DOHH2 (cell line): ENCODE measurements at regions not wholly inside any gene's neighbourhood (a gene's known extent, or its start where the extent isn't known, plus 50 kb on each side); places are given as distances from the start of the nearest gene placed in this dataset.

Experiments used
- H3F3A ChIP-seq: fragments of 200-600 bp; sonication (generic), shearing (Covaris generic); 2 replicates; pipeline ENCODE4 v1.6.0; 2016; ENCODE audit warnings: antibody characterized with exemption, mild to moderate bottlenecking; ENCODE audit not compliant: control insufficient read depth, insufficient read depth
- H3K27ac ChIP-seq: fragments of 200-600 bp; sonication (generic); 2 replicates; pipeline ENCODE4 v1.5.1; 2014; ENCODE audit warnings: low read depth, mild to moderate bottlenecking, low read length, moderate library complexity
- H3K27me3 ChIP-seq: fragments of 200-600 bp; sonication (generic); 2 replicates; pipeline ENCODE4 v1.6.1; 2014; ENCODE audit warnings: mild to moderate bottlenecking, low read length, mixed read lengths; ENCODE audit not compliant: control insufficient read depth
- H3K36me3 ChIP-seq: fragments of 200-600 bp; sonication (generic); 2 replicates; pipeline ENCODE4 v1.6.1; 2014; ENCODE audit warnings: mild to moderate bottlenecking, low read length, moderate library complexity, mixed read lengths; ENCODE audit not compliant: control insufficient read depth
- H3K4me1 ChIP-seq: fragments of 200-600 bp; sonication (generic); 2 replicates; pipeline ENCODE4 v1.6.1; 2014; ENCODE audit warnings: mild to moderate bottlenecking, low read length, mixed read lengths; ENCODE audit not compliant: control insufficient read depth
- H3K4me2 ChIP-seq: fragments of 200-600 bp; sonication (generic); 2 replicates; pipeline ENCODE4 v1.6.0; 2014; ENCODE audit warnings: mild to moderate bottlenecking, low read length, moderate library complexity
- H3K4me3 ChIP-seq: fragments of 200-600 bp; sonication (generic); 2 replicates; pipeline ENCODE4 v1.5.1; 2014; ENCODE audit warnings: mild to moderate bottlenecking, low read length, mixed read lengths
- H3K79me2 ChIP-seq: fragments of 200-600 bp; sonication (generic); 2 replicates; pipeline ENCODE4 v1.6.1; 2014; ENCODE audit warnings: mild to moderate bottlenecking, low read length, mixed read lengths; ENCODE audit not compliant: control insufficient read depth
- H3K9me2 ChIP-seq: fragments of 200-600 bp; sonication (generic); replicated peaks from 2 replicates; pipeline ENCODE4 v1.6.1; 2014; ENCODE audit warnings: mild to moderate bottlenecking, low read length, mixed read lengths; ENCODE audit not compliant: control insufficient read depth
- H3K9me3 ChIP-seq: fragments of 200-600 bp; sonication (generic); 2 replicates; pipeline ENCODE4 v1.6.1; 2014; ENCODE audit warnings: antibody characterized with exemption, low read length, mixed read lengths; ENCODE audit not compliant: control insufficient read depth, insufficient read depth
- H4K20me1 ChIP-seq: fragments of 200-600 bp; sonication (generic); 2 replicates; pipeline ENCODE4 v1.6.0; 2014; ENCODE audit warnings: low read depth, mild to moderate bottlenecking, antibody characterized with exemption, low read length, moderate library complexity; ENCODE audit not compliant: control insufficient read depth, insufficient read depth
- CTCF ChIP-seq: fragments of 200-600 bp; sonication (generic); IDR thresholded peaks from one replicate; pipeline ENCODE4 v1.5.1; 2014; ENCODE audit warnings: antibody characterized with exemption, mild to moderate bottlenecking, low read depth, low read length; ENCODE audit not compliant: poor library complexity, severe bottlenecking
- EZH2phosphoT487 ChIP-seq: fragments of 200-600 bp; sonication (generic); IDR thresholded peaks from 2 replicates; pipeline ENCODE4 v1.6.1; 2017; ENCODE audit warnings: borderline replicate concordance, mild to moderate bottlenecking, antibody characterized with exemption, low read length, moderate library complexity, mixed read lengths

- Histone ChIP-seq H3K4me1 (no peaks in the 10 kb centered on the region), H3K9me2 (no peaks in the 10 kb centered on the region), H3K4me3 (no peak overlapping the region), H3K27ac (no peak overlapping the region), H3K27me3 (no peaks in the 10 kb centered on the region), H4K20me1 (no peaks in the 10 kb centered on the region), H3K4me2 (no peak overlapping the region), H3F3A (no peaks in the 10 kb centered on the region), H3K9me3 (no peaks in the 10 kb centered on the region), H3K36me3 (no peaks in the 10 kb centered on the region), H3K79me2 (no peaks in the 10 kb centered on the region)
- TF ChIP-seq CTCF (no peak), EZH2phosphoT487 (no peak)
Measured at GRCh38 chr10:43700306-43700705, 51.6 kb upstream of the ZNF32 start.

GRCh38 chr10:43699516-43699915 lies 50.8 kb upstream of the ZNF32 start:
- H3K27ac ChIP-seq = no peak overlapping the region
- H3K4me1 ChIP-seq = no peaks in the 10 kb centered on the region
- H3K4me3 ChIP-seq = no peak overlapping the region
- H3K9me2 ChIP-seq = no peaks in the 10 kb centered on the region
- H4K20me1 ChIP-seq = no peaks in the 10 kb centered on the region
- TF ChIP-seq CTCF (no peak), EZH2phosphoT487 (no peak)
- H3K79me2 ChIP-seq = no peaks in the 10 kb centered on the region
- no peaks in the 10 kb centered on the region for H3K9me3 ChIP-seq
- no peaks in the 10 kb centered on the region for H3K36me3 ChIP-seq
- H3F3A ChIP-seq = no peaks in the 10 kb centered on the region
- no peaks in the 10 kb centered on the region for H3K27me3 ChIP-seq
- no peak overlapping the region for H3K4me2 ChIP-seq
